ENCODE measurements at regions not wholly inside any gene's neighbourhood (a gene's known extent, or its start where the extent isn't known, plus 50 kb on each side); places are given as distances from the start of the nearest gene placed in this dataset.

- Histone ChIP-seq H3K79me2 (ENCODE audit: insufficient read depth, low read length) (no peaks in the 10 kb centered on the region), H3K9ac (ENCODE audit: low read length) (no peak overlapping the region), H3K36me3 (ENCODE audit: insufficient read depth, low read length) (no peaks in the 10 kb centered on the region), H2AFZ (ENCODE audit: low read depth, low read length) (no peak overlapping the region), H3K27me3 (ENCODE audit: insufficient read depth, low read length) (no peaks in the 10 kb centered on the region), H3K9me3 (ENCODE audit: insufficient read depth, low read depth, low read length) (no peaks in the 10 kb centered on the region), H3K4me3 (ENCODE audit: insufficient read depth, low read depth, low read length) (no peak overlapping the region), H3K4me1 (ENCODE audit: insufficient read depth, low read length) (peaks cover 23% of the 10 kb centered on the region), H4K20me1 (ENCODE audit: insufficient read depth, low read length) (no peaks in the 10 kb centered on the region), H3K4me2 (ENCODE audit: low read length) (no peak overlapping the region), H3K27ac (ENCODE audit: low read depth, low read length) (no peak overlapping the region)
- DNase-seq (ENCODE audit: low read depth): no peak
- H3K27me3 Mint-ChIP-seq (ENCODE audit: low read depth, unreplicated experiment): no peaks in the 10 kb centered on the region
- no peak overlapping the region for H3K4me3 Mint-ChIP-seq (ENCODE audit: unreplicated experiment)
- H3K9me3 Mint-ChIP-seq (ENCODE audit: unreplicated experiment): no peaks in the 10 kb centered on the region
- peaks cover 22% of the 10 kb centered on the region for H3K4me1 Mint-ChIP-seq (ENCODE audit: low read depth, unreplicated experiment)
- no peak for FAIRE-seq
- TF ChIP-seq CTCF (IDR thresholded peaks at IDR 0.05; ENCODE audit: insufficient read depth, low read depth, low read length) (no peak), EZH2 (IDR thresholded peaks at IDR 0.05; ENCODE audit: insufficient read depth, low read length) (no peak)
- H3K27ac Mint-ChIP-seq (ENCODE audit: unreplicated experiment): no peak overlapping the region
- no peaks in the 10 kb centered on the region for H3K36me3 Mint-ChIP-seq (ENCODE audit: low read depth, unreplicated experiment)
These were observed 59.0 kb upstream of the IFFO2 start for GRCh38 chr1:19015476-19015875.

- Histone ChIP-seq H3K9ac (ENCODE audit: low read length) (no peak overlapping the region), H3K4me3 (ENCODE audit: insufficient read depth, low read depth, low read length) (no peak overlapping the region), H3K27me3 (ENCODE audit: insufficient read depth, low read length) (no peaks in the 10 kb centered on the region), H3K4me1 (ENCODE audit: insufficient read depth, low read length) (peaks cover 30% of the 10 kb centered on the region), H3K9me3 (ENCODE audit: insufficient read depth, low read depth, low read length) (no peaks in the 10 kb centered on the region), H3K4me2 (ENCODE audit: low read length) (no peak overlapping the region), H2AFZ (ENCODE audit: low read depth, low read length) (no peak overlapping the region), H3K27ac (ENCODE audit: low read depth, low read length) (no peak overlapping the region), H3K79me2 (ENCODE audit: insufficient read depth, low read length) (no peaks in the 10 kb centered on the region), H3K36me3 (ENCODE audit: insufficient read depth, low read length) (no peaks in the 10 kb centered on the region), H4K20me1 (ENCODE audit: insufficient read depth, low read length) (no peaks in the 10 kb centered on the region)
- Mint-ChIP-seq H3K27me3 (ENCODE audit: low read depth, unreplicated experiment) (no peaks in the 10 kb centered on the region), H3K4me1 (ENCODE audit: low read depth, unreplicated experiment) (peaks cover 29% of the 10 kb centered on the region), H3K4me3 (ENCODE audit: unreplicated experiment) (no peak overlapping the region), H3K36me3 (ENCODE audit: low read depth, unreplicated experiment) (no peaks in the 10 kb centered on the region), H3K27ac (ENCODE audit: unreplicated experiment) (no peak overlapping the region), H3K9me3 (ENCODE audit: unreplicated experiment) (no peaks in the 10 kb centered on the region)
- FAIRE-seq (no peak), DNase-seq (ENCODE audit: low read depth) (no peak)
- TF ChIP-seq CTCF (IDR thresholded peaks at IDR 0.05; ENCODE audit: insufficient read depth, low read depth, low read length): no peak
- TF ChIP-seq EZH2 (IDR thresholded peaks at IDR 0.05; ENCODE audit: insufficient read depth, low read length): no peak
These were observed 58.3 kb upstream of the IFFO2 start for GRCh38 chr1:19014765-19015164.

GRCh38 chr1:19013826-19014548 is 57.5 kb upstream of the IFFO2 start:
- H3K27ac Mint-ChIP-seq (ENCODE audit: unreplicated experiment): peak overlapping the region; percentile 1
- H3K9me3 ChIP-seq (ENCODE audit: insufficient read depth, low read depth, low read length): no peaks in the 10 kb centered on the region
- H3K4me3 ChIP-seq (ENCODE audit: insufficient read depth, low read depth, low read length): no peak overlapping the region
- H3K27me3 ChIP-seq (ENCODE audit: insufficient read depth, low read length): no peaks in the 10 kb centered on the region
- FAIRE-seq (no peak), DNase-seq (ENCODE audit: low read depth) (no peak)
- peaks cover 33% of the 10 kb centered on the region for H3K4me1 Mint-ChIP-seq (ENCODE audit: low read depth, unreplicated experiment)
- no peaks in the 10 kb centered on the region for H3K9me3 Mint-ChIP-seq (ENCODE audit: unreplicated experiment)
- no peak overlapping the region for H3K4me3 Mint-ChIP-seq (ENCODE audit: unreplicated experiment)
- no peaks in the 10 kb centered on the region for H3K79me2 ChIP-seq (ENCODE audit: insufficient read depth, low read length)
- no peak for TF ChIP-seq CTCF (IDR thresholded peaks at IDR 0.05; ENCODE audit: insufficient read depth, low read depth, low read length)
- TF ChIP-seq EZH2 (IDR thresholded peaks at IDR 0.05; ENCODE audit: insufficient read depth, low read length): no peak
- H3K36me3 ChIP-seq (ENCODE audit: insufficient read depth, low read length): no peaks in the 10 kb centered on the region
- no peak overlapping the region for H3K4me2 ChIP-seq (ENCODE audit: low read length)
- no peaks in the 10 kb centered on the region for H3K36me3 Mint-ChIP-seq (ENCODE audit: low read depth, unreplicated experiment)
- H4K20me1 ChIP-seq (ENCODE audit: insufficient read depth, low read length): no peaks in the 10 kb centered on the region
- H3K4me1 ChIP-seq (ENCODE audit: insufficient read depth, low read length): peaks cover 38% of the 10 kb centered on the region
- no peaks in the 10 kb centered on the region for H3K27me3 Mint-ChIP-seq (ENCODE audit: low read depth, unreplicated experiment)
- no peak overlapping the region for H3K27ac ChIP-seq (ENCODE audit: low read depth, low read length)
- no peak overlapping the region for H2AFZ ChIP-seq (ENCODE audit: low read depth, low read length)
- no peak overlapping the region for H3K9ac ChIP-seq (ENCODE audit: low read length)

Data from astrocyte (in vitro differentiated cells and primary cell).